HG03196 (cell line): ENCODE measurements at regions not wholly inside any gene's neighbourhood (a gene's known extent, or its start where the extent isn't known, plus 50 kb on each side); places are given as distances from the start of the nearest gene placed in this dataset.

ENCODE experiments used
- ATAC-seq: cut with Tn5 transposase; IDR thresholded peaks from one replicate; pipeline ENCODE4 v1.9.1; 2021; ENCODE audit not compliant: unreplicated experiment

GRCh38 chr7:21214657-21215056 lies 213.2 kb upstream of the SP4 start:
- no peak for ATAC-seq

GRCh38 chr7:21215307-21215706 lies 212.6 kb upstream of the SP4 start:
- no peak for ATAC-seq

GRCh38 chr7:21217365-21217764 lies 210.5 kb upstream of the SP4 start:
- ATAC-seq = no peak

GRCh38 chr7:21218155-21218554 lies 209.7 kb upstream of the SP4 start:
- no peak for ATAC-seq

GRCh38 chr7:21221130-21221529 lies 206.8 kb upstream of the SP4 start:
- no peak for ATAC-seq

- no peak for ATAC-seq
Measured at GRCh38 chr7:21238400-21239116, 189.3 kb upstream of the SP4 start.

GRCh38 chr7:21243265-21243664 lies 184.6 kb upstream of the SP4 start:
- no peak for ATAC-seq

GRCh38 chr7:21251151-21251800 lies 176.6 kb upstream of the SP4 start:
- ATAC-seq = no peak

- no peak for ATAC-seq
Measured at GRCh38 chr7:21253740-21254687, 173.9 kb upstream of the SP4 start.

- ATAC-seq = no peak
Measured at GRCh38 chr7:21256310-21256877, 171.5 kb upstream of the SP4 start.

- no peak for ATAC-seq
Measured at GRCh38 chr7:21260939-21261338, 166.9 kb upstream of the SP4 start.

- no peak for ATAC-seq
Measured at GRCh38 chr7:21261627-21262594, 166.0 kb upstream of the SP4 start.

- ATAC-seq = no peak
Measured at GRCh38 chr7:21269021-21269420, 158.9 kb upstream of the SP4 start.

GRCh38 chr7:21276471-21277035 lies 151.3 kb upstream of the SP4 start:
- no peak for ATAC-seq

- ATAC-seq = no peak
Measured at GRCh38 chr7:21278944-21279343, 148.9 kb upstream of the SP4 start.

- ATAC-seq = no peak
Measured at GRCh38 chr7:21281193-21281592, 146.7 kb upstream of the SP4 start.

- ATAC-seq = no peak
Measured at GRCh38 chr7:21293771-21294170, 134.1 kb upstream of the SP4 start.

GRCh38 chr7:21299766-21300165 lies 128.1 kb upstream of the SP4 start:
- ATAC-seq = no peak

- ATAC-seq = no peak
Measured at GRCh38 chr7:21300692-21301091, 127.2 kb upstream of the SP4 start.
